GM23338 (cell line): ENCODE measurements at regions not wholly inside any gene's neighbourhood (a gene's known extent, or its start where the extent isn't known, plus 50 kb on each side); places are given as distances from the start of the nearest gene placed in this dataset.

Experiments used
- ATAC-seq: fragments of 200-7000 bp; cut with Tn5 transposase; 3 replicates; pipeline ENCODE4 v1.9.1; 2020
- DNase-seq: peaks from one replicate; pipeline ENCODE4 v3.0.0-alpha.2; 2015; ENCODE audit warnings: low spot score
- H2AFZ ChIP-seq: fragments of 200-600 bp; sonication (generic); 2 replicates; pipeline ENCODE4 v1.8.0; 2016; ENCODE audit warnings: antibody characterized with exemption, mild to moderate bottlenecking, moderate library complexity
- H3F3A ChIP-seq: fragments of 200-600 bp; sonication (generic); replicated peaks from 2 replicates; pipeline ENCODE4 v1.8.0; 2017; ENCODE audit warnings: antibody characterized with exemption, mixed run types, low read depth
- H3K27ac ChIP-seq: fragments of 200-600 bp; sonication (generic); 2 replicates; pipeline ENCODE4 v1.6.1; 2016; ENCODE audit warnings: low read depth
- H3K27me3 ChIP-seq: fragments of 200-600 bp; sonication (generic); 2 replicates; pipeline ENCODE4 v1.8.0; 2016; ENCODE audit warnings: mild to moderate bottlenecking, mixed run types, moderate library complexity; ENCODE audit not compliant: insufficient read depth
- H3K36me3 ChIP-seq: fragments of 200-600 bp; sonication (generic); 2 replicates; pipeline ENCODE4 v1.8.0; 2016; ENCODE audit warnings: mild to moderate bottlenecking; ENCODE audit not compliant: insufficient read depth
- H3K4me1 ChIP-seq: fragments of 200-600 bp; sonication (generic); 2 replicates; pipeline ENCODE4 v1.8.0; 2016; ENCODE audit warnings: mild to moderate bottlenecking, moderate library complexity; ENCODE audit not compliant: insufficient read depth
- H3K4me2 ChIP-seq: fragments of 200-600 bp; sonication (generic); 2 replicates; pipeline ENCODE4 v1.7.1; 2017; ENCODE audit warnings: mixed run types
- H3K4me3 ChIP-seq: fragments of 200-600 bp; sonication (generic); 2 replicates; pipeline ENCODE4 v1.6.1; 2016; ENCODE audit warnings: mixed run types
- H3K79me2 ChIP-seq: fragments of 200-600 bp; sonication (generic); replicated peaks from 2 replicates; pipeline ENCODE4 v1.8.0; 2017; ENCODE audit warnings: mild to moderate bottlenecking; ENCODE audit not compliant: insufficient read depth
- H3K9me2 ChIP-seq: fragments of 200-600 bp; sonication (generic); 2 replicates; pipeline ENCODE4 v1.8.0; 2017; ENCODE audit not compliant: insufficient read depth
- H4K20me1 ChIP-seq: fragments of 200-600 bp; sonication (generic); replicated peaks from 2 replicates; pipeline ENCODE4 v1.8.0; 2017; ENCODE audit warnings: mild to moderate bottlenecking; ENCODE audit not compliant: insufficient read depth
- H3K27ac Mint-ChIP-seq: 2 replicates; pipeline ENCODE4 v1.8.0; 2020; ENCODE audit warnings: inconsistent platforms, mild to moderate bottlenecking, moderate library complexity, mixed read lengths
- H3K27me3 Mint-ChIP-seq: 3 replicates; pipeline ENCODE4 v1.8.0; 2022; ENCODE audit warnings: low read depth, mild to moderate bottlenecking, moderate library complexity, mixed read lengths, inconsistent platforms; ENCODE audit not compliant: insufficient read depth, poor library complexity
- H3K36me3 Mint-ChIP-seq: 3 replicates; pipeline ENCODE4 v1.8.0; 2021; ENCODE audit warnings: low read depth, mild to moderate bottlenecking, inconsistent platforms, moderate library complexity, mixed read lengths
- H3K4me1 Mint-ChIP-seq: 3 replicates; pipeline ENCODE4 v1.8.0; 2020; ENCODE audit warnings: mild to moderate bottlenecking, inconsistent platforms, mixed read lengths
- H3K4me3 Mint-ChIP-seq: 3 replicates; pipeline ENCODE4 v1.8.0; 2021; ENCODE audit warnings: moderate library complexity, mild to moderate bottlenecking, inconsistent platforms, mixed read lengths
- H3K9me3 Mint-ChIP-seq: 3 replicates; pipeline ENCODE4 v1.8.0; 2020; ENCODE audit warnings: moderate library complexity, mild to moderate bottlenecking, inconsistent platforms, mixed read lengths
- CREB1 ChIP-seq: fragments of 250-450 bp; sonication (Bioruptor Pico); IDR thresholded peaks from 2 replicates; pipeline ENCODE4 v1.5.0; 2020; ENCODE audit warnings: low read depth, mild to moderate bottlenecking, moderate library complexity
- CTCF ChIP-seq, 2 experiments: fragments of 200-600 bp in 1 of 2; sonication (generic) in 1 of 2; conservative IDR thresholded peaks; 2 replicates each; pipeline versions ENCODE4 v1.5.1 to v1.6.1; 2016 to 2017; ENCODE audit warnings: antibody characterized with exemption in 2 of 2, low read depth in 2 of 2, mild to moderate bottlenecking in 2 of 2, moderate library complexity in 1 of 2
- ETS1 ChIP-seq: IDR thresholded peaks from 2 replicates; pipeline ENCODE4 v1.6.1; 2016; ENCODE audit warnings: antibody characterized with exemption
- EZH2 ChIP-seq: fragments of 200-600 bp; sonication (generic); IDR thresholded peaks from one replicate; pipeline ENCODE4 v1.8.0; 2017; ENCODE audit warnings: antibody characterized with exemption, mild to moderate bottlenecking, low read depth; ENCODE audit not compliant: unreplicated experiment
- EZH2phosphoT487 ChIP-seq: fragments of 200-600 bp; sonication (generic); IDR thresholded peaks from one replicate; pipeline ENCODE4 v1.8.1; 2018; ENCODE audit warnings: antibody characterized with exemption; ENCODE audit not compliant: unreplicated experiment
- JUNB ChIP-seq: IDR thresholded peaks from one replicate; pipeline ENCODE4 v1.6.1; 2016; ENCODE audit warnings: antibody characterized with exemption; ENCODE audit not compliant: unreplicated experiment
- NANOG ChIP-seq: IDR thresholded peaks from 2 replicates; pipeline ENCODE4 v1.6.1; 2016; ENCODE audit warnings: antibody characterized with exemption, borderline replicate concordance
- POLR2AphosphoS5 ChIP-seq: IDR thresholded peaks from 2 replicates; pipeline ENCODE4 v1.6.1; 2016; ENCODE audit warnings: antibody characterized with exemption, low read depth
- STAT1 ChIP-seq: IDR thresholded peaks from one replicate; pipeline ENCODE4 v1.6.1; 2016; ENCODE audit warnings: antibody characterized with exemption; ENCODE audit not compliant: unreplicated experiment
- ZNF114 ChIP-seq: fragments of 250-450 bp; sonication (Bioruptor Pico); IDR thresholded peaks from 2 replicates; pipeline ENCODE4 v1.5.0; 2020; ENCODE audit warnings: mild to moderate bottlenecking, moderate library complexity
- ZNF331 ChIP-seq: fragments of 250-450 bp; sonication (Bioruptor Pico); IDR thresholded peaks from 2 replicates; pipeline ENCODE4 v1.5.0; 2020; ENCODE audit warnings: low read depth, mild to moderate bottlenecking, moderate library complexity
- TF ChIP-seq, protein P1 (sequence below): fragments of 250-450 bp; sonication (Bioruptor Pico); IDR thresholded peaks from 2 replicates; pipeline ENCODE4 v1.5.0; 2020; ENCODE audit warnings: mild to moderate bottlenecking, moderate library complexity
- TF ChIP-seq, protein P2 (sequence below): IDR thresholded peaks from one replicate; pipeline ENCODE4 v1.6.1; 2018; ENCODE audit warnings: antibody characterized with exemption; ENCODE audit not compliant: unreplicated experiment

DNA sequence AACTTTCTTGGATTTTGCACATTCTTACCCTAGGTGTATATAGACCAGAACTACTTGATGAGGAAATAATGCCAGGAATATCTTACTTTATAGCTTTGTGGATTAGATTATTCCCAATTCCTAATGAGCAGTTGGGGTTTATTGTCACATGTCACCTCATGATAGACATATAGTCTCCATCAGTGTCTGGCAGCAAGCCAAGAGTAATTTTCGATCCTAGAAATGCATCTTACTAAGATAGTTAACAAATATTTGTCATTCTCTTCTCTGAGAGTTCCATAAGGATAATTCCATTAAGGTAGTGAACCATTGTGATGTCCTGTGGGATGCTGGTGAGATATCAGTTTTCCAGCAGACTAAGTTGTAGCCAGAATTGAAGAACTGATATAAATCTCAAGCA is 1282.9 kb upstream of the B3GALT2 start:
- H3K4me2 ChIP-seq = no peak overlapping the region

More for the DNA sequence above, 1282.9 kb upstream of the B3GALT2 start:
- H3F3A ChIP-seq = no peaks in the 10 kb centered on the region
- Mint-ChIP-seq H3K4me1 (no peaks in the 10 kb centered on the region), H3K27ac (no peak overlapping the region), H3K36me3 (no peaks in the 10 kb centered on the region), H3K9me3 (no peaks in the 10 kb centered on the region), H3K27me3 (no peaks in the 10 kb centered on the region), H3K4me3 (no peak overlapping the region)
- H3K27ac ChIP-seq = no peak overlapping the region
- ATAC-seq = no peak
- H4K20me1 ChIP-seq = no peaks in the 10 kb centered on the region
- H3K4me1 ChIP-seq = no peaks in the 10 kb centered on the region
- no peaks in the 10 kb centered on the region for H3K36me3 ChIP-seq
- no peak for DNase-seq
- no peaks in the 10 kb centered on the region for H3K9me2 ChIP-seq
- no peak overlapping the region for H3K4me3 ChIP-seq
- H3K27me3 ChIP-seq = no peaks in the 10 kb centered on the region
- H3K79me2 ChIP-seq = no peaks in the 10 kb centered on the region
- no peak for TF ChIP-seq ZNF331
- no peak for TF ChIP-seq ZNF114 (CRISPR knock-in tag)
- no peak for TF ChIP-seq CREB1
- no peak for TF ChIP-seq EZH2phosphoT487
- TF ChIP-seq JUNB = no peak
- no peak for TF ChIP-seq NANOG
- no peak for TF ChIP-seq ETS1
- TF ChIP-seq, protein P1, sequence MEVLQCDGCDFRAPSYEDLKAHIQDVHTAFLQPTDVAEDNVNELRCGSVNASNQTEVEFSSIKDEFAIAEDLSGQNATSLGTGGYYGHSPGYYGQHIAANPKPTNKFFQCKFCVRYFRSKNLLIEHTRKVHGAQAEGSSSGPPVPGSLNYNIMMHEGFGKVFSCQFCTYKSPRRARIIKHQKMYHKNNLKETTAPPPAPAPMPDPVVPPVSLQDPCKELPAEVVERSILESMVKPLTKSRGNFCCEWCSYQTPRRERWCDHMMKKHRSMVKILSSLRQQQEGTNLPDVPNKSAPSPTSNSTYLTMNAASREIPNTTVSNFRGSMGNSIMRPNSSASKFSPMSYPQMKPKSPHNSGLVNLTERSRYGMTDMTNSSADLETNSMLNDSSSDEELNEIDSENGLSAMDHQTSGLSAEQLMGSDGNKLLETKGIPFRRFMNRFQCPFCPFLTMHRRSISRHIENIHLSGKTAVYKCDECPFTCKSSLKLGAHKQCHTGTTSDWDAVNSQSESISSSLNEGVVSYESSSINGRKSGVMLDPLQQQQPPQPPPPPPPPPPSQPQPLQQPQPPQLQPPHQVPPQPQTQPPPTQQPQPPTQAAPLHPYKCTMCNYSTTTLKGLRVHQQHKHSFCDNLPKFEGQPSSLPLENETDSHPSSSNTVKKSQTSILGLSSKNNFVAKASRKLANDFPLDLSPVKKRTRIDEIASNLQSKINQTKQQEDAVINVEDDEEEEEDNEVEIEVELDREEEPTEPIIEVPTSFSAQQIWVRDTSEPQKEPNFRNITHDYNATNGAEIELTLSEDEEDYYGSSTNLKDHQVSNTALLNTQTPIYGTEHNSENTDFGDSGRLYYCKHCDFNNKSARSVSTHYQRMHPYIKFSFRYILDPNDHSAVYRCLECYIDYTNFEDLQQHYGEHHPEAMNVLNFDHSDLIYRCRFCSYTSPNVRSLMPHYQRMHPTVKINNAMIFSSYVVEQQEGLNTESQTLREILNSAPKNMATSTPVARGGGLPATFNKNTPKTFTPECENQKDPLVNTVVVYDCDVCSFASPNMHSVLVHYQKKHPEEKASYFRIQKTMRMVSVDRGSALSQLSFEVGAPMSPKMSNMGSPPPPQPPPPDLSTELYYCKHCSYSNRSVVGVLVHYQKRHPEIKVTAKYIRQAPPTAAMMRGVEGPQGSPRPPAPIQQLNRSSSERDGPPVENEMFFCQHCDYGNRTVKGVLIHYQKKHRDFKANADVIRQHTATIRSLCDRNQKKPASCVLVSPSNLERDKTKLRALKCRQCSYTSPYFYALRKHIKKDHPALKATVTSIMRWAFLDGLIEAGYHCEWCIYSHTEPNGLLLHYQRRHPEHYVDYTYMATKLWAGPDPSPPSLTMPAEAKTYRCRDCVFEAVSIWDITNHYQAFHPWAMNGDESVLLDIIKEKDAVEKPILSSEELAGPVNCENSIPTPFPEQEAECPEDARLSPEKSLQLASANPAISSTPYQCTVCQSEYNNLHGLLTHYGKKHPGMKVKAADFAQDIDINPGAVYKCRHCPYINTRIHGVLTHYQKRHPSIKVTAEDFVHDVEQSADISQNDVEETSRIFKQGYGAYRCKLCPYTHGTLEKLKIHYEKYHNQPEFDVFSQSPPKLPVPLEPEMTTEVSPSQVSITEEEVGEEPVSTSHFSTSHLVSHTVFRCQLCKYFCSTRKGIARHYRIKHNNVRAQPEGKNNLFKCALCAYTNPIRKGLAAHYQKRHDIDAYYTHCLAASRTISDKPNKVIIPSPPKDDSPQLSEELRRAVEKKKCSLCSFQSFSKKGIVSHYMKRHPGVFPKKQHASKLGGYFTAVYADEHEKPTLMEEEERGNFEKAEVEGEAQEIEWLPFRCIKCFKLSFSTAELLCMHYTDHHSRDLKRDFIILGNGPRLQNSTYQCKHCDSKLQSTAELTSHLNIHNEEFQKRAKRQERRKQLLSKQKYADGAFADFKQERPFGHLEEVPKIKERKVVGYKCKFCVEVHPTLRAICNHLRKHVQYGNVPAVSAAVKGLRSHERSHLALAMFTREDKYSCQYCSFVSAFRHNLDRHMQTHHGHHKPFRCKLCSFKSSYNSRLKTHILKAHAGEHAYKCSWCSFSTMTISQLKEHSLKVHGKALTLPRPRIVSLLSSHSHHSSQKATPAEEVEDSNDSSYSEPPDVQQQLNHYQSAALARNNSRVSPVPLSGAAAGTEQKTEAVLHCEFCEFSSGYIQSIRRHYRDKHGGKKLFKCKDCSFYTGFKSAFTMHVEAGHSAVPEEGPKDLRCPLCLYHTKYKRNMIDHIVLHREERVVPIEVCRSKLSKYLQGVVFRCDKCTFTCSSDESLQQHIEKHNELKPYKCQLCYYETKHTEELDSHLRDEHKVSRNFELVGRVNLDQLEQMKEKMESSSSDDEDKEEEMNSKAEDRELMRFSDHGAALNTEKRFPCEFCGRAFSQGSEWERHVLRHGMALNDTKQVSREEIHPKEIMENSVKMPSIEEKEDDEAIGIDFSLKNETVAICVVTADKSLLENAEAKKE (CRISPR knock-in tag) = no peak
- TF ChIP-seq, protein P2, sequence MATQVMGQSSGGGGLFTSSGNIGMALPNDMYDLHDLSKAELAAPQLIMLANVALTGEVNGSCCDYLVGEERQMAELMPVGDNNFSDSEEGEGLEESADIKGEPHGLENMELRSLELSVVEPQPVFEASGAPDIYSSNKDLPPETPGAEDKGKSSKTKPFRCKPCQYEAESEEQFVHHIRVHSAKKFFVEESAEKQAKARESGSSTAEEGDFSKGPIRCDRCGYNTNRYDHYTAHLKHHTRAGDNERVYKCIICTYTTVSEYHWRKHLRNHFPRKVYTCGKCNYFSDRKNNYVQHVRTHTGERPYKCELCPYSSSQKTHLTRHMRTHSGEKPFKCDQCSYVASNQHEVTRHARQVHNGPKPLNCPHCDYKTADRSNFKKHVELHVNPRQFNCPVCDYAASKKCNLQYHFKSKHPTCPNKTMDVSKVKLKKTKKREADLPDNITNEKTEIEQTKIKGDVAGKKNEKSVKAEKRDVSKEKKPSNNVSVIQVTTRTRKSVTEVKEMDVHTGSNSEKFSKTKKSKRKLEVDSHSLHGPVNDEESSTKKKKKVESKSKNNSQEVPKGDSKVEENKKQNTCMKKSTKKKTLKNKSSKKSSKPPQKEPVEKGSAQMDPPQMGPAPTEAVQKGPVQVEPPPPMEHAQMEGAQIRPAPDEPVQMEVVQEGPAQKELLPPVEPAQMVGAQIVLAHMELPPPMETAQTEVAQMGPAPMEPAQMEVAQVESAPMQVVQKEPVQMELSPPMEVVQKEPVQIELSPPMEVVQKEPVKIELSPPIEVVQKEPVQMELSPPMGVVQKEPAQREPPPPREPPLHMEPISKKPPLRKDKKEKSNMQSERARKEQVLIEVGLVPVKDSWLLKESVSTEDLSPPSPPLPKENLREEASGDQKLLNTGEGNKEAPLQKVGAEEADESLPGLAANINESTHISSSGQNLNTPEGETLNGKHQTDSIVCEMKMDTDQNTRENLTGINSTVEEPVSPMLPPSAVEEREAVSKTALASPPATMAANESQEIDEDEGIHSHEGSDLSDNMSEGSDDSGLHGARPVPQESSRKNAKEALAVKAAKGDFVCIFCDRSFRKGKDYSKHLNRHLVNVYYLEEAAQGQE = no peak
- TF ChIP-seq EZH2 = no peak
- TF ChIP-seq STAT1 = no peak
- TF ChIP-seq POLR2AphosphoS5 = no peak
- TF ChIP-seq CTCF (conservative IDR thresholded peaks at IDR 0.05; ENCODE audit: low read depth in 2 of 2) = no peak
- no peak overlapping the region for H2AFZ ChIP-seq
